HCT116 (cell line): ENCODE measurements at regions not wholly inside any gene's neighbourhood (a gene's known extent, or its start where the extent isn't known, plus 50 kb on each side); places are given as distances from the start of the nearest gene placed in this dataset.

Experiments
- ATAC-seq: fragments of 200-7000 bp; cut with Tn5 transposase; 2 replicates; pipeline ENCODE4 v1.9.1; 2020; ENCODE audit warnings: mild to moderate bottlenecking, moderate library complexity
- BruUV-seq: library from RNA; stranded (reverse); fragments of 400-500 nt; replicated peaks from 2 replicates; lab custom pipeline; 2021; lab: Mats Ljungman, UMichigan
- CTCF ChIA-PET: fragments of 300-600 bp; sonication (Branson Sonifier 250); formaldehyde crosslinking; loops from one replicate; lab custom pipeline; 2021; ENCODE audit warnings: antibody characterized with exemption; lab: Charles Lee
- POLR2A ChIA-PET: fragments of 300-600, 350-600 bp; sonication (Branson Sonifier 250); formaldehyde crosslinking; loops from one replicate; lab custom pipeline; 2021; ENCODE audit warnings: antibody characterized with exemption; lab: Charles Lee
- RAD21 ChIA-PET, 2 experiments: fragments of 300-600 bp; sonication (Branson Sonifier 250); formaldehyde crosslinking; loops; one replicate each; lab custom pipeline; 2023; ENCODE audit warnings: low total read pairs in 2 of 2; ENCODE audit not compliant: uncharacterized antibody in 2 of 2, unreplicated experiment in 2 of 2, low non-redundant PET in 1 of 2; lab: Charles Lee
- DNase-seq: peaks from one replicate; pipeline ENCODE4 v3.0.0-alpha.2; 2010; ENCODE audit warnings: low read depth, low spot score
- H2AFZ ChIP-seq: fragments of 200-600 bp; shearing (Covaris generic), sonication (generic); 2 replicates; pipeline ENCODE4 v1.6.1; 2017; ENCODE audit warnings: low read depth, mixed run types, mixed read lengths, antibody characterized with exemption, low read length; ENCODE audit not compliant: poor library complexity, severe bottlenecking
- H3K27ac ChIP-seq: 2 replicates; pipeline ENCODE4 v1.5.1; 2012; ENCODE audit warnings: low read depth, low read length
- H3K27me3 ChIP-seq: fragments of 200-600 bp; sonication (generic); 2 replicates; pipeline ENCODE4 v1.6.1; 2016; ENCODE audit warnings: mixed run types, low read length, mixed read lengths; ENCODE audit not compliant: insufficient read depth
- H3K36me3 ChIP-seq, 2 experiments: fragments of 200-500 bp in 1 of 2; fragments of 200-600 bp in 1 of 2; sonication (Bioruptor generic) in 1 of 2; sonication (generic) in 1 of 2; 2 replicates each; pipeline versions ENCODE4 v1.5.1 to v1.6.1; 2014 to 2016; ENCODE audit warnings: low read length in 2 of 2, inconsistent platforms in 1 of 2, mixed read lengths in 1 of 2, mixed run types in 1 of 2; ENCODE audit not compliant: insufficient read depth in 2 of 2, control insufficient read depth in 1 of 2
- H3K4me1 ChIP-seq, 2 experiments: fragments of 200-600 bp in 1 of 2; sonication (generic) in 1 of 2; 2 replicates each; pipeline versions ENCODE4 v1.5.1 to v1.6.1; 2012 to 2017; ENCODE audit warnings: low read length in 2 of 2, inconsistent platforms in 1 of 2, mild to moderate bottlenecking in 1 of 2, mixed read lengths in 1 of 2, mixed run types in 1 of 2, moderate library complexity in 1 of 2; ENCODE audit not compliant: insufficient read depth in 2 of 2, control insufficient read depth in 1 of 2
- H3K4me2 ChIP-seq: fragments of 200-600 bp; sonication (generic); 2 replicates; pipeline ENCODE4 v1.6.1; 2017; ENCODE audit warnings: mixed run types, low read length, mixed read lengths
- H3K4me3 ChIP-seq, 2 experiments: fragments of 200-600 bp in 1 of 2; sonication (generic) in 1 of 2; replicated peaks in 1 of 2; 2 replicates each; pipeline ENCODE4 v1.5.1; 2011 to 2016; ENCODE audit warnings: low read length in 2 of 2, control low read depth in 1 of 2, low read depth in 1 of 2, mild to moderate bottlenecking in 1 of 2, mixed read lengths in 1 of 2, mixed run types in 1 of 2
- H3K79me2 ChIP-seq: fragments of 200-600 bp; sonication (generic); 2 replicates; pipeline ENCODE4 v1.6.1; 2017; ENCODE audit warnings: mild to moderate bottlenecking, mixed run types, low read length, moderate library complexity, mixed read lengths; ENCODE audit not compliant: insufficient read depth
- H3K9ac ChIP-seq: fragments of 200-600 bp; sonication (generic); 2 replicates; pipeline ENCODE4 v1.6.1; 2016; ENCODE audit warnings: low read length, mixed read lengths
- H3K9me2 ChIP-seq: fragments of 200-600 bp; sonication (generic), shearing (Covaris generic); 2 replicates; pipeline ENCODE4 v1.6.1; 2017; ENCODE audit warnings: mixed run types, mild to moderate bottlenecking, moderate library complexity; ENCODE audit not compliant: insufficient read depth
- H3K9me3 ChIP-seq, 2 experiments: fragments of 200-500 bp in 1 of 2; fragments of 200-600 bp in 1 of 2; sonication (Bioruptor generic) in 1 of 2; sonication (generic) in 1 of 2; 2 replicates each; pipeline ENCODE4 v1.6.1; 2014 to 2017; ENCODE audit warnings: low read length in 2 of 2, mixed read lengths in 2 of 2, inconsistent platforms in 1 of 2, low read depth in 1 of 2, mild to moderate bottlenecking in 1 of 2, mixed run types in 1 of 2, moderate library complexity in 1 of 2; ENCODE audit not compliant: control insufficient read depth in 1 of 2, insufficient read depth in 1 of 2
- H4K20me1 ChIP-seq: fragments of 200-600 bp; sonication (generic), shearing (Covaris generic); 2 replicates; pipeline ENCODE4 v1.6.1; 2017; ENCODE audit warnings: mixed run types, mild to moderate bottlenecking, moderate library complexity; ENCODE audit not compliant: insufficient read depth
- ATF3 ChIP-seq: IDR thresholded peaks from 2 replicates; pipeline ENCODE4 v1.6.1; 2012
- CBX3 ChIP-seq: IDR thresholded peaks from 2 replicates; pipeline ENCODE4 v1.6.1; 2012; ENCODE audit warnings: low read depth
- EGR1 ChIP-seq: IDR thresholded peaks from 2 replicates; pipeline ENCODE4 v1.6.1; 2012; ENCODE audit warnings: low read depth
- ELF1 ChIP-seq: IDR thresholded peaks from 2 replicates; pipeline ENCODE4 v1.6.1; 2012; ENCODE audit warnings: low read depth, borderline replicate concordance
- EZH2 ChIP-seq: fragments of 200-600 bp; sonication (generic); IDR thresholded peaks from 2 replicates; pipeline ENCODE4 v1.6.1; 2017; ENCODE audit warnings: antibody characterized with exemption, mixed run types
- EZH2phosphoT487 ChIP-seq: fragments of 200-600 bp; IDR thresholded peaks from 2 replicates; pipeline ENCODE4 v1.6.1; 2018; ENCODE audit warnings: antibody characterized with exemption, borderline replicate concordance
- FOSL1 ChIP-seq: IDR thresholded peaks from 2 replicates; pipeline ENCODE4 v1.6.1; 2012; ENCODE audit warnings: low read depth
- JUND ChIP-seq: IDR thresholded peaks from 2 replicates; pipeline ENCODE4 v1.6.1; 2012
- RAD21 ChIP-seq: IDR thresholded peaks from 2 replicates; pipeline ENCODE4 v1.6.1; 2012; ENCODE audit warnings: low read depth, mild to moderate bottlenecking
- SP1 ChIP-seq: IDR thresholded peaks from 2 replicates; pipeline ENCODE4 v1.6.1; 2012; ENCODE audit warnings: low read depth
- SRF ChIP-seq: IDR thresholded peaks from 2 replicates; pipeline ENCODE4 v1.6.1; 2012; ENCODE audit warnings: low read depth
- ZBTB33 ChIP-seq: IDR thresholded peaks from 2 replicates; pipeline ENCODE4 v1.6.1; 2011; ENCODE audit warnings: mild to moderate bottlenecking, low read length, moderate library complexity; ENCODE audit not compliant: insufficient replicate concordance; ENCODE audit errors: extremely low read depth
- ZNF274 ChIP-seq: fragments of 200-500 bp; sonication (Bioruptor generic); IDR thresholded peaks from 2 replicates; pipeline ENCODE4 v1.6.1; 2014; ENCODE audit warnings: mild to moderate bottlenecking, low read depth, low read length, inconsistent platforms
- intact Hi-C: fragments of 100-400 bp; cut with micrococcal nuclease; formaldehyde crosslinking; loops from 2 replicates; pipeline ENCODE4 v1.10.0; 2022

GRCh38 chr3:73222126-73222525, 160.7 kb downstream of the EBLN2 start (continued):
- TF ChIP-seq ZBTB33 (no peak), EZH2phosphoT487 (no peak), ZNF274 (no peak), EZH2 (no peak), EGR1 (no peak), JUND (no peak), CBX3 (no peak), ELF1 (no peak), RAD21 (no peak)

GRCh38 chr3:73225146-73225855, 163.8 kb downstream of the EBLN2 start:
- no peaks in the 10 kb centered on the region for H3K79me2 ChIP-seq
- ChIA-PET RAD21 (no interaction called here), CTCF (interaction anchor here (1.2 kb wide), 1 partner anchor 19 kb away, joined by 3 read pairs; no protein-coding TSS in a partner anchor), POLR2A (no interaction called here)
- no peak overlapping the region for H2AFZ ChIP-seq
- H3K9me3 ChIP-seq, result no peaks in the 10 kb centered on the region
- peaks cover 69% of the 10 kb centered on the region for H3K27me3 ChIP-seq
- H3K4me2 ChIP-seq, result no peak overlapping the region
- H3K9me2 ChIP-seq, result no peaks in the 10 kb centered on the region
- H3K27ac ChIP-seq, result no peak overlapping the region
- intact Hi-C loops, result no loop called here
- no peak overlapping the region for H3K4me3 ChIP-seq
- no peaks in the 10 kb centered on the region for H3K36me3 ChIP-seq
- no peak for DNase-seq
- ATAC-seq, result no peak
- no peak overlapping the region for H3K9ac ChIP-seq
- TF ChIP-seq ZNF274 (no peak), SP1 (no peak), SRF (no peak), FOSL1 (no peak), ELF1 (no peak), EGR1 (no peak), ATF3 (no peak)
- no peaks in the 10 kb centered on the region for H3K4me1 ChIP-seq
- BruUV-seq, result no TSS peak
- no peaks in the 10 kb centered on the region for H4K20me1 ChIP-seq
